ENCODE measurements at regions not wholly inside any gene's neighbourhood (a gene's known extent, or its start where the extent isn't known, plus 50 kb on each side); places are given as distances from the start of the nearest gene placed in this dataset.

DNA sequence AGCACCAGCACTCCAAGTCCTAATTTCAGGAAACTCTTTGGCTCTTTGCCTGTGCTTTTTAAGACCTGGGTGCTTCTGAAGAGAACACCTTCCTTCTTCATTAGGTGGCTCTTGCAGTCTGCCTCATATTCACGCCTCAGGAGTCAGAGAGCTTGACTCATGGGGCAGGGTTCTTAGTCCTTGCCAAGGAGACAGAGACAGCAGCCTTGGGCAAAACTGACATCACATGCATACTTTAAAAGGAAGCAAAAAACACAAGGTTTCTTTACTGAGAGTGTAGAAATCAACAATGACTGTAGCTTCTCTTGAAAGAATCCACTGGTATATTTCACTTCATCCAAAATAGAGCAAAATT, 780.6 kb downstream of the INHBA start:
- TF ChIP-seq POLR2A (IDR thresholded peaks at IDR 0.05), result no peak
- TF ChIP-seq, protein P1, sequence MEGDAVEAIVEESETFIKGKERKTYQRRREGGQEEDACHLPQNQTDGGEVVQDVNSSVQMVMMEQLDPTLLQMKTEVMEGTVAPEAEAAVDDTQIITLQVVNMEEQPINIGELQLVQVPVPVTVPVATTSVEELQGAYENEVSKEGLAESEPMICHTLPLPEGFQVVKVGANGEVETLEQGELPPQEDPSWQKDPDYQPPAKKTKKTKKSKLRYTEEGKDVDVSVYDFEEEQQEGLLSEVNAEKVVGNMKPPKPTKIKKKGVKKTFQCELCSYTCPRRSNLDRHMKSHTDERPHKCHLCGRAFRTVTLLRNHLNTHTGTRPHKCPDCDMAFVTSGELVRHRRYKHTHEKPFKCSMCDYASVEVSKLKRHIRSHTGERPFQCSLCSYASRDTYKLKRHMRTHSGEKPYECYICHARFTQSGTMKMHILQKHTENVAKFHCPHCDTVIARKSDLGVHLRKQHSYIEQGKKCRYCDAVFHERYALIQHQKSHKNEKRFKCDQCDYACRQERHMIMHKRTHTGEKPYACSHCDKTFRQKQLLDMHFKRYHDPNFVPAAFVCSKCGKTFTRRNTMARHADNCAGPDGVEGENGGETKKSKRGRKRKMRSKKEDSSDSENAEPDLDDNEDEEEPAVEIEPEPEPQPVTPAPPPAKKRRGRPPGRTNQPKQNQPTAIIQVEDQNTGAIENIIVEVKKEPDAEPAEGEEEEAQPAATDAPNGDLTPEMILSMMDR (IDR thresholded peaks at IDR 0.05), result no peak
